GM10266 (cell line): ENCODE measurements at regions not wholly inside any gene's neighbourhood (a gene's known extent, or its start where the extent isn't known, plus 50 kb on each side); places are given as distances from the start of the nearest gene placed in this dataset.
"Not testable (repeated sequence)": the region's sequence is repeated elsewhere in the genome, so short reads cannot be mapped to it uniquely, and the experiment has no call there.

Source experiments
- DNase-seq: peaks from one replicate; pipeline ENCODE4 v3.0.0; 2012; ENCODE audit errors: extremely low spot score
- CTCF ChIP-seq: IDR thresholded peaks from 2 replicates; pipeline ENCODE4 v1.5.1; 2012; ENCODE audit warnings: mild to moderate bottlenecking, low read depth; ENCODE audit not compliant: control insufficient read depth, insufficient read depth; ENCODE audit errors: missing control alignments

GRCh38 chr3:125670352-125670751 lies 75.1 kb upstream of the OSBPL11 start:
- no peak for DNase-seq
- TF ChIP-seq CTCF = no peak

- DNase-seq = no peak
- TF ChIP-seq CTCF = no peak
Measured at GRCh38 chr3:125670945-125671344, 75.6 kb upstream of the OSBPL11 start.

- TF ChIP-seq CTCF = no peak
Measured at GRCh38 chr3:125671461-125672243, 76.4 kb upstream of the OSBPL11 start.

GRCh38 chr3:125675791-125676190 lies 80.5 kb upstream of the OSBPL11 start:
- DNase-seq = no peak
- TF ChIP-seq CTCF = no peak

More at GRCh38 chr3:125671461-125672243, 76.4 kb upstream of the OSBPL11 start:
- DNase-seq = no peak

- no peak for TF ChIP-seq CTCF
- DNase-seq = no peak
Measured at GRCh38 chr3:125679258-125679657, 84.0 kb upstream of the OSBPL11 start.

GRCh38 chr3:125681146-125681545 lies 85.8 kb upstream of the OSBPL11 start:
- TF ChIP-seq CTCF = no peak
- DNase-seq = no peak

- not testable (repeated sequence) for DNase-seq
Measured at GRCh38 chr3:125681906-125682305, 86.6 kb upstream of the OSBPL11 start.

- DNase-seq = not testable (repeated sequence)
Measured at GRCh38 chr3:125682610-125683009, 87.3 kb upstream of the OSBPL11 start.
